ENCODE measurements at regions not wholly inside any gene's neighbourhood (a gene's known extent, or its start where the extent isn't known, plus 50 kb on each side); places are given as distances from the start of the nearest gene placed in this dataset.

- no peak for TF ChIP-seq E2F4 (CRISPR knock-in tag; IDR thresholded peaks at IDR 0.05; ENCODE audit: borderline replicate concordance, low read depth)
- TF ChIP-seq FOXP1 (CRISPR knock-in tag; IDR thresholded peaks at IDR 0.05; ENCODE audit: borderline replicate concordance), result no peak
- no peak for TF ChIP-seq CTCF (IDR thresholded peaks at IDR 0.05)
- no peak for TF ChIP-seq ESRRA (CRISPR knock-in tag; IDR thresholded peaks at IDR 0.05; ENCODE audit: borderline replicate concordance)
- no peak for TF ChIP-seq GABPB1 (CRISPR knock-in tag; IDR thresholded peaks at IDR 0.05)
- no peak for TF ChIP-seq ZNF121 (CRISPR knock-in tag; IDR thresholded peaks at IDR 0.05)
- TF ChIP-seq PRDM15 (CRISPR knock-in tag; IDR thresholded peaks at IDR 0.05), result no peak
- TF ChIP-seq IRF2 (CRISPR knock-in tag; IDR thresholded peaks at IDR 0.05; ENCODE audit: borderline replicate concordance, low read depth), result no peak
Observed at GRCh38 chr17:77846531-77847085, 111.9 kb upstream of the TNRC6C start (continued).

- TF ChIP-seq CDX4 (CRISPR knock-in tag; IDR thresholded peaks at IDR 0.05; ENCODE audit: borderline replicate concordance) (no peak), RELA (CRISPR knock-in tag; IDR thresholded peaks at IDR 0.05; ENCODE audit: borderline replicate concordance) (no peak), MXD4 (CRISPR knock-in tag; IDR thresholded peaks at IDR 0.05; ENCODE audit: borderline replicate concordance) (no peak), PRDM15 (CRISPR knock-in tag; IDR thresholded peaks at IDR 0.05) (no peak), ZNF138 (CRISPR knock-in tag; conservative IDR thresholded peaks at IDR 0.05) (no peak), HMGA2 (CRISPR knock-in tag; IDR thresholded peaks at IDR 0.05) (no peak), IRF2 (CRISPR knock-in tag; IDR thresholded peaks at IDR 0.05; ENCODE audit: borderline replicate concordance, low read depth) (no peak), TEAD4 (CRISPR knock-in tag; IDR thresholded peaks at IDR 0.05) (no peak), NR1H2 (CRISPR knock-in tag; IDR thresholded peaks at IDR 0.05) (no peak), ZNF396 (CRISPR knock-in tag; IDR thresholded peaks at IDR 0.05; ENCODE audit: borderline replicate concordance) (no peak)
- H3K36me3 Mint-ChIP-seq, result no peaks in the 10 kb centered on the region
- H3K27me3 Mint-ChIP-seq (ENCODE audit: low read depth), result no peaks in the 10 kb centered on the region; the same call in 1 of the 2 replicates
- ChIA-PET POLR2A (no interaction called here), CTCF (interaction anchor here (0.8 to 1.1 kb wide), 2 partner anchors 20 to 45 kb away, joined by 3 read pairs; no protein-coding TSS in a partner anchor)
- ATAC-seq (no peak), DNase-seq (ENCODE audit: low spot score) (no peak)
- no peak overlapping the region for H3K4me3 Mint-ChIP-seq
- H3K4me1 Mint-ChIP-seq, result peaks cover 8% of the 10 kb centered on the region; the same call in 1 of the 2 replicates
- no peaks in the 10 kb centered on the region for H3K9me3 Mint-ChIP-seq
- H3K27ac Mint-ChIP-seq, result no peak overlapping the region
Observed at GRCh38 chr17:77847221-77848085, 111.0 kb upstream of the TNRC6C start.

Measured in WTC11 (cell line).